Neutrophil (primary cell): ENCODE measurements at regions not wholly inside any gene's neighbourhood (a gene's known extent, or its start where the extent isn't known, plus 50 kb on each side); places are given as distances from the start of the nearest gene placed in this dataset.
A peak's percentile ranks its signal among the peaks of the same experiment; 100 is the strongest.

ENCODE experiments used
- H3K27ac ChIP-seq: fragments of 200-600 bp; sonication (generic); 2 replicates; pipeline ENCODE4 v1.5.1; 2016; ENCODE audit warnings: mild to moderate bottlenecking, moderate library complexity
- H3K27me3 ChIP-seq: fragments of 200-600 bp; sonication (generic); 2 replicates; pipeline ENCODE4 v1.6.0; 2016; ENCODE audit warnings: mild to moderate bottlenecking
- H3K36me3 ChIP-seq: fragments of 200-600 bp; sonication (generic); 2 replicates; pipeline ENCODE4 v1.5.1; 2017
- H3K4me1 ChIP-seq, 2 experiments: fragments of 200-600 bp in 1 of 2; sonication (generic) in 1 of 2; 1 replicate in 1 of 2; 2 replicates in 1 of 2; pipeline versions ENCODE4 v1.5.1 to v1.6.1; 2013 to 2016; ENCODE audit warnings: low read depth in 1 of 2, low read length in 1 of 2, mild to moderate bottlenecking in 1 of 2, moderate library complexity in 1 of 2; ENCODE audit not compliant: control insufficient read depth in 1 of 2, insufficient read depth in 1 of 2
- H3K4me3 ChIP-seq, 2 experiments: fragments of 200-600 bp in 1 of 2; sonication (generic) in 1 of 2; 1 replicate in 1 of 2; 2 replicates in 1 of 2; pipeline ENCODE4 v1.5.1; 2013 to 2016; ENCODE audit warnings: low read depth in 1 of 2, low read length in 1 of 2, mild to moderate bottlenecking in 1 of 2, moderate library complexity in 1 of 2
- H3K9me3 ChIP-seq: fragments of 200-600 bp; sonication (generic); 2 replicates; pipeline ENCODE4 v1.5.1; 2016
- TF ChIP-seq, protein P1 (sequence below): fragments of 200-600 bp; sonication (generic); IDR thresholded peaks from 2 replicates; pipeline ENCODE4 v1.5.1; 2016; ENCODE audit warnings: antibody characterized with exemption

DNA sequence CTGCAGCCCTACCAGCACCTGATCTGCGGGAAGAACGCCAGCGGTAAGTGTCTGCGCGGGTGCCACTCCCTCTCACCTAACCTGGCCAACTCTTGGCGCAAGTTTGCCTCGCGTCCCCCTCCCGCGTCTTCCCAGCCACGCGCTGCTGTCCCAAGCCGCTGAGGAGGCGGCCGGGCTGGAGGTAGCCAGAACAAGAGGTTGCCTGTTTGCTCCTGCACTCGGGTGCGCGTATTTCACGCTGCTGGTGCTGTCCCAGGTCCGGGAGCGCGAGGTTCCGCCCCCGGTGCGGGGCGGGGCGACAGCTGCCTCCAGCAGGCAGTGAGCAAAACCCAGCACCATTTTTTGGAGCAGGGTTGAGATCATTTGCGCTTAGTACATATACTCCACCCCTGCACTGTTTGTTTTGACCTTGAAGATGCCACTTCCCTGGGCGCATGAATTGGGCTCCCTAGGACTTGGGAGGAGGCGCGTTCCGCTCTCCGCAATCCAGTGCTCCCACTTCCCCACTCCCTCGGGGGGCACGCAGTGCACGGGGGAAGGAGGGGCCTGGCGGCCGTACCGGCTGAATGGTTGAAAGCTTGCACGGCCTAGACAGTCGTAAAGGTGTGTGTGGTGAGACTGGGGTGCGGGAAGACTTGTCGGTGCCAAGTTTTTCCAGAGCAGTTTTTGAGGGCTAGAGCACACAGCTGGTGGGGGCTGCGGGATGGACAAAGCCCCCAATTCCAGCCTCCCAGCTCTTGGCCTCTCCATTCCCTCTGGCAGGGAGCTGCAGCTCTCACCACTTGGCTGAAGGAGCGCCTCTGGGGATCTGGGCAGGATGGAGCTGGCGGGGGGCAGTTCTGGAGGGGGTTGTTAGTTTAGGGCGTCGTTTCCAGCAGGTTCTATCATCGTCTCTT lies 226.9 kb upstream of the CRY1 start:
- H3K36me3 ChIP-seq, result no peaks in the 10 kb centered on the region
- H3K27ac ChIP-seq, result no peak overlapping the region
- TF ChIP-seq, protein P1, sequence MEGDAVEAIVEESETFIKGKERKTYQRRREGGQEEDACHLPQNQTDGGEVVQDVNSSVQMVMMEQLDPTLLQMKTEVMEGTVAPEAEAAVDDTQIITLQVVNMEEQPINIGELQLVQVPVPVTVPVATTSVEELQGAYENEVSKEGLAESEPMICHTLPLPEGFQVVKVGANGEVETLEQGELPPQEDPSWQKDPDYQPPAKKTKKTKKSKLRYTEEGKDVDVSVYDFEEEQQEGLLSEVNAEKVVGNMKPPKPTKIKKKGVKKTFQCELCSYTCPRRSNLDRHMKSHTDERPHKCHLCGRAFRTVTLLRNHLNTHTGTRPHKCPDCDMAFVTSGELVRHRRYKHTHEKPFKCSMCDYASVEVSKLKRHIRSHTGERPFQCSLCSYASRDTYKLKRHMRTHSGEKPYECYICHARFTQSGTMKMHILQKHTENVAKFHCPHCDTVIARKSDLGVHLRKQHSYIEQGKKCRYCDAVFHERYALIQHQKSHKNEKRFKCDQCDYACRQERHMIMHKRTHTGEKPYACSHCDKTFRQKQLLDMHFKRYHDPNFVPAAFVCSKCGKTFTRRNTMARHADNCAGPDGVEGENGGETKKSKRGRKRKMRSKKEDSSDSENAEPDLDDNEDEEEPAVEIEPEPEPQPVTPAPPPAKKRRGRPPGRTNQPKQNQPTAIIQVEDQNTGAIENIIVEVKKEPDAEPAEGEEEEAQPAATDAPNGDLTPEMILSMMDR, result no peak
- H3K4me3 ChIP-seq, result peak overlapping the region; percentile 48 to 71
- peaks cover 51 to 59% of the 10 kb centered on the region in 2 experiments for H3K4me1 ChIP-seq
- peaks cover 54% of the 10 kb centered on the region for H3K27me3 ChIP-seq
- no peaks in the 10 kb centered on the region for H3K9me3 ChIP-seq

DNA sequence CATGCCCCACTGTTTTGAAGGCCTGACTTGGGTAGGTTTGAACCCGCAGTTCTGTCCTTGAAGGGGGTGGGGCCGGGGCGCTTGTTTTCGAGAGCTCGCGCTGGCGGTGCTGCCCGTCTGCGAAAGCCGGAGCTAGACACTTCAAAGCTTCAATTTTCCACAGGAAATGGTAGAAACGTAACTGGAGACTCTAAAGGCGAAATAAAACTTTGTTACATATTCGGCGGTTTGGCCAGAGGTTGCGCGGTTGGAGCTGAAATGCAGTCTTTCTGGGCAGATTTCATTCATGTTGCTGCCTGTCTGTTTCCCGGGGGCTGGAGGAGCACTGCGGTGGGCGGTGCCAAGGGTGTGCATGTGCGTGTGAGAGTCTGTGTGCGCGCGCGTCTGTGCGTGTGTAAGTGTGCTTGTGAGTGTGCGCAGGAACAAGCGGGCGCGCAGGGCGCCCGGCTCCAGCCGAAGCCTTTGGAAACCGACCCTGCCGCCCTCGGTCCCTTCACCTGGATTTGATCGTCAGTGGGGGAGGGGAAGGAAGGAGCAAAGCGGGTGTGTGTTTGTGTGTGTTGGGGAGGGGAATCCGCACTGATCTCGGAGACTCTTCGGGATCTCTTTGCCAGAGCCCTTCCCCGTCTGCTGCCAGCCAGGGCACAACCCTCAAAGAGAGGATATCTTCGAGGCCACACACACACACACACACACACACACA lies 227.7 kb upstream of the CRY1 start:
- TF ChIP-seq, protein P1, result no peak
- H3K4me3 ChIP-seq, result peak overlapping the region; percentile 42 to 71
- no peaks in the 10 kb centered on the region for H3K36me3 ChIP-seq
- peaks cover 54% of the 10 kb centered on the region for H3K27me3 ChIP-seq
- H3K4me1 ChIP-seq, result peaks cover 51 to 59% of the 10 kb centered on the region in 2 experiments
- peak overlapping the region; percentile 58 for H3K27ac ChIP-seq
- H3K9me3 ChIP-seq, result no peaks in the 10 kb centered on the region

DNA sequence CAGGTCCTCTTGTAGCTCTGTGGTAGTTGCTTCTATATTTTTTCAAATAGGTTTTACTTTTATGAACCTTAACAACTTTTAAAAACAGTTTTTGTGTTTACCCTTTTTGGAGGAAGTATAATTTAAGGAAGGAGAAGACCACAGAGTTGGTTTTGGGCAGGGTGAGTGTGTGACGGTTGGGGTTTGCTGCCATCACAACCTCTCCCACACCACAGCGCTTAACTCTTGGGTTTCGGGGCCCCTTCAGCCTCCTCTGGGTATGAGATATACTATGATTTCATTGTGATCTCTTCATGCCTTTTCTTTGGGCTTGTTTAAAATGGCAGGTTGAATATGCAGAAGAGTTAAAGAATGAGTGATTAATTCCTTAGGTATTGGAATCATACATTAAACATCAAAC lies 228.7 kb upstream of the CRY1 start:
- H3K27ac ChIP-seq, result peak overlapping the region; percentile 58
- peak overlapping the region in 1 of 2 experiments; percentile 71 for H3K4me3 ChIP-seq
- H3K9me3 ChIP-seq, result no peaks in the 10 kb centered on the region
- peaks cover 51 to 58% of the 10 kb centered on the region in 2 experiments for H3K4me1 ChIP-seq
- TF ChIP-seq, protein P1, result no peak
- H3K27me3 ChIP-seq, result peaks cover 52% of the 10 kb centered on the region
- no peaks in the 10 kb centered on the region for H3K36me3 ChIP-seq

GRCh38 chr12:107325075-107325608 lies 231.8 kb upstream of the CRY1 start:
- no peaks in the 10 kb centered on the region for H3K36me3 ChIP-seq
- H3K4me3 ChIP-seq, result no peak overlapping the region
- TF ChIP-seq, protein P1, result no peak
- H3K4me1 ChIP-seq, result peaks cover 20 to 28% of the 10 kb centered on the region in 2 experiments
- H3K9me3 ChIP-seq, result no peaks in the 10 kb centered on the region
- peaks cover 28% of the 10 kb centered on the region for H3K27me3 ChIP-seq
- no peak overlapping the region for H3K27ac ChIP-seq

GRCh38 chr12:107326237-107326636 lies 232.9 kb upstream of the CRY1 start:
- H3K9me3 ChIP-seq, result no peaks in the 10 kb centered on the region
- H3K4me3 ChIP-seq, result no peak overlapping the region
- H3K36me3 ChIP-seq, result no peaks in the 10 kb centered on the region
- TF ChIP-seq, protein P1, result no peak
- no peak overlapping the region for H3K27ac ChIP-seq
- peaks cover 9 to 17% of the 10 kb centered on the region in 2 experiments for H3K4me1 ChIP-seq
- H3K27me3 ChIP-seq, result peaks cover 17% of the 10 kb centered on the region
